Lower leg skin (tissue), 3 donors: ENCODE measurements at regions not wholly inside any gene's neighbourhood (a gene's known extent, or its start where the extent isn't known, plus 50 kb on each side); places are given as distances from the start of the nearest gene placed in this dataset.

Experiments used
- CTCF ChIP-seq, 3 donors: fragments of 450-650 bp; IDR thresholded peaks; one replicate each; pipeline ENCODE4 v1.5.1; 2016; ENCODE audit warnings: antibody characterized with exemption in 3 of 3, mild to moderate bottlenecking in 3 of 3, moderate library complexity in 2 of 3
- POLR2A ChIP-seq, 2 donors: fragments of 450-650 bp; IDR thresholded peaks; one replicate each; pipeline ENCODE4 v1.6.1; 2016 to 2017; ENCODE audit warnings: antibody characterized with exemption in 2 of 2, mild to moderate bottlenecking in 1 of 2, moderate library complexity in 1 of 2

- TF ChIP-seq CTCF (IDR thresholded peaks at IDR 0.05) = no peak
- no peak for TF ChIP-seq POLR2A (IDR thresholded peaks at IDR 0.05)
Observed at GRCh38 chr7:45390180-45390579, 184.0 kb upstream of the ADCY1 start.
